Esophagus squamous epithelium (tissue), 4 donors: ENCODE measurements at regions not wholly inside any gene's neighbourhood (a gene's known extent, or its start where the extent isn't known, plus 50 kb on each side); places are given as distances from the start of the nearest gene placed in this dataset.

Experiments
- POLR2A ChIP-seq, 4 donors: fragments of 450-650 bp; IDR thresholded peaks; one replicate each; pipeline ENCODE4 v1.6.1; 2017; ENCODE audit warnings: antibody characterized with exemption in 4 of 4, mild to moderate bottlenecking in 4 of 4, moderate library complexity in 3 of 4
- TF ChIP-seq, protein P1 (sequence below), 6 experiments: fragments of 450-650 bp in 4 of 6; fragments of 200-600 bp in 2 of 6; sonication (generic) in 2 of 6; IDR thresholded peaks; one replicate each; pipeline ENCODE4 v1.5.1; 2016 to 2019; ENCODE audit warnings: antibody characterized with exemption in 6 of 6, mild to moderate bottlenecking in 4 of 6, moderate library complexity in 4 of 6

DNA sequence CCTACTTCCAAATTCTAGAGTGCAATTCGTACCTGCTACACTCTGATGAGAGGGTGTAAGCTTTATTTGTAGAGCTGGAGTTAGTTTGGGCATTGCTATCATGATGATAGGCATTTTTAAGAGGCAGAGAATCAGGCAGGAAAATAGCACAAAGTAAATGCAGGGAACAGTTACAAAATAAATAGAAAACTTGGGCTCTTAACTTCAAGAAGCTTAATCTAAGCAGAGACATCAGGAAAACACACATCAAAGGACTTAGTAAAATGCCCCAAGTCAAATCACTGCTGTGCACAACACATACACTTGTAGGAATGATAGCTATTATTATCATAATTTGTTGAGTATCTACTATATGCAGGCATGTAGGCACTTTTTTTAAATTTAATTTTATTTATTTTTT, 381.2 kb downstream of the CD83 start:
- TF ChIP-seq, protein P1, sequence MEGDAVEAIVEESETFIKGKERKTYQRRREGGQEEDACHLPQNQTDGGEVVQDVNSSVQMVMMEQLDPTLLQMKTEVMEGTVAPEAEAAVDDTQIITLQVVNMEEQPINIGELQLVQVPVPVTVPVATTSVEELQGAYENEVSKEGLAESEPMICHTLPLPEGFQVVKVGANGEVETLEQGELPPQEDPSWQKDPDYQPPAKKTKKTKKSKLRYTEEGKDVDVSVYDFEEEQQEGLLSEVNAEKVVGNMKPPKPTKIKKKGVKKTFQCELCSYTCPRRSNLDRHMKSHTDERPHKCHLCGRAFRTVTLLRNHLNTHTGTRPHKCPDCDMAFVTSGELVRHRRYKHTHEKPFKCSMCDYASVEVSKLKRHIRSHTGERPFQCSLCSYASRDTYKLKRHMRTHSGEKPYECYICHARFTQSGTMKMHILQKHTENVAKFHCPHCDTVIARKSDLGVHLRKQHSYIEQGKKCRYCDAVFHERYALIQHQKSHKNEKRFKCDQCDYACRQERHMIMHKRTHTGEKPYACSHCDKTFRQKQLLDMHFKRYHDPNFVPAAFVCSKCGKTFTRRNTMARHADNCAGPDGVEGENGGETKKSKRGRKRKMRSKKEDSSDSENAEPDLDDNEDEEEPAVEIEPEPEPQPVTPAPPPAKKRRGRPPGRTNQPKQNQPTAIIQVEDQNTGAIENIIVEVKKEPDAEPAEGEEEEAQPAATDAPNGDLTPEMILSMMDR (IDR thresholded peaks at IDR 0.05): no peak
- no peak for TF ChIP-seq POLR2A (IDR thresholded peaks at IDR 0.05)
